Esophagus squamous epithelium (tissue), 4 donors: ENCODE measurements at regions not wholly inside any gene's neighbourhood (a gene's known extent, or its start where the extent isn't known, plus 50 kb on each side); places are given as distances from the start of the nearest gene placed in this dataset.

Experiments
- POLR2A ChIP-seq, 4 donors: fragments of 450-650 bp; IDR thresholded peaks; one replicate each; pipeline ENCODE4 v1.6.1; 2017; ENCODE audit warnings: antibody characterized with exemption in 4 of 4, mild to moderate bottlenecking in 4 of 4, moderate library complexity in 3 of 4
- TF ChIP-seq, protein P1 (sequence below), 6 experiments: fragments of 450-650 bp in 4 of 6; fragments of 200-600 bp in 2 of 6; sonication (generic) in 2 of 6; IDR thresholded peaks; one replicate each; pipeline ENCODE4 v1.5.1; 2016 to 2019; ENCODE audit warnings: antibody characterized with exemption in 6 of 6, mild to moderate bottlenecking in 4 of 6, moderate library complexity in 4 of 6

DNA sequence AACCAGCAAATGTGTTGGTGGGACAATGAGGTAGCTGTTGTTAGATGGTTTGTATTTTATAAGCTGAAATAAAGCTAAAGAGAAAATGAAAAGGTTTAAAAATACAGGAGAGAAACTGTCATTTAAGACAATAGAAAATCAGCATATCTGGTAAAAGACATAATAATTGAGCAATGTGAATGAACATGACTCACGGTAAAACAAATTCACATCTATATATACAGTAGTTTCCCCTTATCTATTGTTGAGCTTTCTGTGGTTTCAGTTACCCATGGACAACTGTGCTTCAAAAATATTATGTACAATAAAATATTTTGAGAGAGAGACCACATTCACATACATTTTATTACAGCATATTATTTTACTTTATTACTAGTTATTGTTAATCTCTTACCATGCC lies 1649.8 kb downstream of the EFNA5 start:
- TF ChIP-seq, protein P1, sequence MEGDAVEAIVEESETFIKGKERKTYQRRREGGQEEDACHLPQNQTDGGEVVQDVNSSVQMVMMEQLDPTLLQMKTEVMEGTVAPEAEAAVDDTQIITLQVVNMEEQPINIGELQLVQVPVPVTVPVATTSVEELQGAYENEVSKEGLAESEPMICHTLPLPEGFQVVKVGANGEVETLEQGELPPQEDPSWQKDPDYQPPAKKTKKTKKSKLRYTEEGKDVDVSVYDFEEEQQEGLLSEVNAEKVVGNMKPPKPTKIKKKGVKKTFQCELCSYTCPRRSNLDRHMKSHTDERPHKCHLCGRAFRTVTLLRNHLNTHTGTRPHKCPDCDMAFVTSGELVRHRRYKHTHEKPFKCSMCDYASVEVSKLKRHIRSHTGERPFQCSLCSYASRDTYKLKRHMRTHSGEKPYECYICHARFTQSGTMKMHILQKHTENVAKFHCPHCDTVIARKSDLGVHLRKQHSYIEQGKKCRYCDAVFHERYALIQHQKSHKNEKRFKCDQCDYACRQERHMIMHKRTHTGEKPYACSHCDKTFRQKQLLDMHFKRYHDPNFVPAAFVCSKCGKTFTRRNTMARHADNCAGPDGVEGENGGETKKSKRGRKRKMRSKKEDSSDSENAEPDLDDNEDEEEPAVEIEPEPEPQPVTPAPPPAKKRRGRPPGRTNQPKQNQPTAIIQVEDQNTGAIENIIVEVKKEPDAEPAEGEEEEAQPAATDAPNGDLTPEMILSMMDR (IDR thresholded peaks at IDR 0.05), result no peak
- no peak for TF ChIP-seq POLR2A (IDR thresholded peaks at IDR 0.05)
